ENCODE measurements at regions not wholly inside any gene's neighbourhood (a gene's known extent, or its start where the extent isn't known, plus 50 kb on each side); places are given as distances from the start of the nearest gene placed in this dataset.
"Not testable (repeated sequence)": the region's sequence is repeated elsewhere in the genome, so short reads cannot be mapped to it uniquely, and the experiment has no call there.

DNA sequence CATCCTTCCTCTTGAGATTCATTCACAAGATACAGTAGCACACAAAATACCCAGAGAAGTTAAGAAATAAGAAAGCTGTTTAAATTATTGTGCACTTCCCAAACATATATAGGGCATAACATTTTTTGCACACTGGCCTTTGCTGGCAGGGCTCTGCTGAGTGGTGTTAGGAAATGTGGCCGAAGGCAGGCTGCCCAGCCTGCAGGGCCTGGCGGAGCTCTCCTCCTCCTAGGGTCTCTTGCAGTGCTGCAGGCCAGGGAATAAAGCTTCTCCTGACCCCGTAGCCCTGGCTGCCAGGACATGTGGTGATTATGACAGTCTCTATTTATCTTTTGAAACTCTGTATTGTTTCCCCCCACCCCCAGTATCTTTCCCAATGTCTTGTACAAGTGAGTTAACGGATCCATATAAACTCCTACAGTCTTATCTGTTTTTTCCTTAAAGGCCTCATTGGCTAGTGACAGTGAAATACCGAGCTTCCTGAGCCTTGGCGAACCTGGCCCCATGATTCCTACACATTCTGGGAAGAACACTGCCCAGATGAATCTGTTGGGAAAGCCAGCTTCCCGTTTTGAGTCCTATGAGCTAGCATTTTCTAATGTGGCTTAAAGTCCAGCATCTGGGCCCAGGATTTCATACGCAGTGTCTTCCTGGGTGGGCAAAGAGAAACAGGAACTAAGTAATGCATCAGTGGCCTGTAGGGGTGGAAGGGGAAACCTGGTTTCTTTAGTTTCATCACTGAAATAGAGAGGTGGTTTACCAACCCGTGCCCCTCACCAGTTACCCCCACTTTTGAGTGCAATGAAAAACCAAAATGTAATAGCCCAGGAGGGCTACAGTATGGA lies 310.3 kb downstream of the BCL2L11 start:
- not testable (repeated sequence) for DNase-seq

DNA sequence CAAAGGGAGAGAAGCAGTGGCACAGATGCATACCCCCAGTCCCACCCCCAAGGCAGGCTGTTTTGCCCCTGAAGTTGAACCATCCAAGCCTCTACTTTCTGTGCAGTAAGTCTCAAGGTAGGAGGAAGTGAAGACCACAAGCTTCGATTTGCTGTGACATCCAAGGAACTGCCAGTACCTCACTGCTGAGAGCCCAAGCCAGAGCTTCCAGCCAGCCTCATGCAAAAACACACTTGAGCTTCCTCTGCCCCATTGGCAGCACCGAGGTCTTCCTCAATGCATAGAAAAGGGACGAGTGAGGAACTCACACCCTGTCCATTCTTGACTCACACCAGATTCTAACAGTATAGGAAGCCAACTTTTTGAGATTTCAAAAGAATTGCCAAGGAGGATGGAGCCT lies 311.7 kb downstream of the BCL2L11 start:
- not testable (repeated sequence) for DNase-seq

DNA sequence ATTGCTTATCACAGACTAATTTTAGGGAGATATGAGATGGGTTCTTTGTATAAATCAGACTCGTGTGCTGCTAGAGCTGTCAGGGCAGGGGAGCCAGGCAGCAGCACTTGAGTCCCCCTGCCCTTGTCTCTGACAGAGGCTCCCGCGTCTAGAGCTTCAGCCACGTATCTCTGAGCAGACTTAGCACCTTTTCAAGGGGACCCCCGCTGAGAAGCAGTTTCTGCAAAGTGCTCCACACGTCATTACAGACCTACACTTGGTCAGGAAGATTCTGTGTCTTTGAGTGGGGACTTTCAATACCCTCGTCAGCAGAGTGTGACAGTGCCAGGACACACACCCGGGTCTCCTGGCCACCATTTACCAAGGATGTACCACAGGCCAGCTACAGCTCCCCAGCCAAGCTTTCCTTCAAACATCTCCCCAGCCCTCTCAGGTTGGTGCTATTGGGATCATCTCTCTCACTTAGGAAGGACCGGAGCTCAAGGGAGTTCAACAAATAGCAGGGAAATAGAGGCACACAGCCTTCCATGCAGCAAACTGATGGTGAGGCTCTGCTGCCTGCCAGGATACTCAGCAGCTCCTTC lies 312.3 kb downstream of the BCL2L11 start:
- DNase-seq, result not testable (repeated sequence)

DNA sequence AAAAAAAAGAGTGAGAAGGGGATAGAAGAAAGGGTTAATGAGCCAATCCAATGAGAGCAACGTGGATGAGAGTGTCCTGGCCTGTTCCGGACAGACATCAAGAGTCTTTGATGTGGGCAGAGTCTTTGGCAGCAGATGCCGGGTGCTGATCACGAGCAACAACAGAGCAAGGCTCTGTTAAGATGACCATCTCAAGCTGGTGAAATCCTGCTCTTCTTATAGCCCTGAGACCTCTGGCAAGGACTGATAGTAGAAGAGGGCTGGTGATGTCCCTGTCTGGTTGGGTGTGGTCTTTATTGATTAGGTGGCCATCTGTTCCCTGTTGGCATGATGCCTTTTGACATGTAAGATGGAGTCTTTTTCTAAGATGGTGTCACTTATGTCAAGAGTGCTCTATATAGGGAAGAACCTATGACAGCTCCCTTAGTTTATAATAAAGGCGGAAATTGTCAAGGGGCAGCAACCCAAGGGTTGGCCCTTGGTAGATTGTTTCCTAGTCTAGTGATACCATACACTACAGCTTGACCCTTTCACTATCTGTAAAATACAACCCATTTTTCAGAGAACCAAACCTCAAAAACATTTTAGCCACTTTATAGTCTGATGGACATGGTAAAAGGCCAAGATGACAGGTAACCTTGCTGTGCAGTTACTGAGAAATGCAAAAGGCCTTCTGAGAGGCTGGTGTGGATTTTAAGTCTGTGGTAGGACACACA lies 313.3 kb downstream of the BCL2L11 start:
- not testable (repeated sequence) for DNase-seq

DNA sequence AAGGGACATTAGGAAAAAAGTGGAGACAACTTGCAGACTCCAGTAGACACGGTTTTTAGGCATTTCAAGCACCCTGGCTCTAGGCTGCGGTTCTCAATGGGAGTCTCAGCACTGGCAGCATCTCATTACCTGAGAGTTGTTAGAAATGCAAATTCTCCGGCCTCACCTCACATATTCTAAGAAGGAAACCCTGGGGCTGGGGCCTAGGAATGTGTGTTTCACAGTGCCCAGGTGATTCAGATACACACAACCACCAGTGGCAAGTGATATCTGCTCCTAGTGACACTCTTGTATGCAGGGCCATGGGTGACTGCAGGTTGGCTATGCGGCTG lies 313.9 kb downstream of the BCL2L11 start:
- not testable (repeated sequence) for DNase-seq

DNA sequence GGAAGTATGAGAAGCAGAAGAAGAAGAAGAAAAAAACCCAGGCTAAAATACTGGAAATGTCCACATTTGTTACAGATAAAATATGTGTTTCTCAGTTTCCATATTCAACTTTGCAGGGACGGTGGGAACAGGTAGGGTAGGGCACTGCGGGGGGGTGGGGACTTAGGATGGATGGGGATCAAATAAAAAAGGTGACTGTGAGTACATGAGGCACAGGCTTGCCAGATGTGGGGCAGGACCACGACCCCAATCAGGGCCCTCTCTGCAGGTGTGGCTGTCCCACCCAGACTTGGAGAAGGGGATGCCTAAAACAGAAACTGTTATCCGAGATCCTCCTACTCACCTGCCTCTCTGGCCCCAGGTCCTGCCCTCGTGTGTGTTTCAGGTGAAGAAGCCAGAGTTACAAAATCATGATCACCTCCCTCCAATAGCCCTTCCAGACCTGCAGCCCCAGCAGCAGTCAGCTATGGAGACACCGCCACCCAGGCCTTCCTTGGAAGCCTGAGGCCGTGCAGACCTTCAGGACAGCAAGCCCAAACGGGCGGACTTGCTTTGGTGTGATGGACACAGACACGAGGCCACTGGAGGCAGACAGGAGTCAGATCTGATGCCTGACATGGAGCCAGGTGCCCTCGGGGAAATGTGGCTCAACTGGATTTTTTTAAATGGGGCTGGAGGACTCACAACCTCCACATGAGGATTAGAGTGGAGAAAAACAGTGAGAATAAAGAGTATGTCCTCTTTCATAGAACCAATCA lies 315.0 kb downstream of the BCL2L11 start:
- not testable (repeated sequence) for DNase-seq

DNA sequence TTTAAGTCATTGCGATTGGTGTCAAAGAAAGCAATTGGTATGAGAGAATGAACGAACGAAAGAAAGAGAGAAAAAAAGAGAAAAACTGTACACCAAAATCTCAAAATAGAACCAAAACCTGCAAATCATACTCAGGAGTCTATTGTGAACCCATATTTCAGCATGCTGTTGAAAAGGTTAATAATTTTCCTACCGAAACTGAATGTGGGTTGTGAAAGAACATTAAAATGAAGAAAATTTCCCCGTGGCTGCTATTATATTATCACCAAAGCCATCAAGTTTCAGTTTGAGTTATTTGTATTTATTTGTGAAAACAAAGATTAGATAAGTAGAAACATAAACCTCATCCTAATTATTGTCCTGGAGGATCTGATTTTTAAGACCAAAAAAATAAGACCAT lies 315.7 kb downstream of the BCL2L11 start:
- DNase-seq, result not testable (repeated sequence)

DNA sequence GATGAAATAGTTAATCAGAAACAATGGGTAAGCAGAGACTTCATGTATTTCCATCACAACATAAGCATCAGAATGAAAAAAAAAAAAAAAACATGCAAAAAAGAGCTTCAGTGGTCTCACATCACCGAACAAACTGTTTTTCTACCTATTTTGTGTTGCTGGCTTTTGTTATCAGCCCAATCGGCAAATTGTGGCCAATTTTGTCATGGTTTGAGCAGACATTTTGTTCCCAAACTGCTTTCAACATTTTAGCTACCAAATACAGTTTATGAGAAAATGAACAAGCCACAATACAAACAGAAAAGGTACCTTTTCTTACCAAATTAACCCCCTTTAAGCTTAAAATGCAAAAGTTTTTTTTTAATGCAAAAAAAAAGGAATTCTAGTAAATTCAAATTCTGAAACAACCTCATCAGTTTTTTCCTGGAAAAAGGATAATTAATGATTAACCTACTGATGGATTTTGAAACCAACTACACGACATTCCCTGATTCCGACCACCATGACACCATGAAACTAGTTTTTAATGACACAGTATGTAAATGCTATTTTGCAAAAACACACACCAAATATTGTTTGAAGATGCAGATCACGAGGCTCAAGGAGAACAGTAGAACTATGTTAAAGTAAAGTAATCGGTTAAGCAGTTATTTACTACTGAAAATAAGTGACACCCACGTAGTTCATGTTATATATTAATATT lies 316.7 kb downstream of the BCL2L11 start:
- DNase-seq, result not testable (repeated sequence)

DNA sequence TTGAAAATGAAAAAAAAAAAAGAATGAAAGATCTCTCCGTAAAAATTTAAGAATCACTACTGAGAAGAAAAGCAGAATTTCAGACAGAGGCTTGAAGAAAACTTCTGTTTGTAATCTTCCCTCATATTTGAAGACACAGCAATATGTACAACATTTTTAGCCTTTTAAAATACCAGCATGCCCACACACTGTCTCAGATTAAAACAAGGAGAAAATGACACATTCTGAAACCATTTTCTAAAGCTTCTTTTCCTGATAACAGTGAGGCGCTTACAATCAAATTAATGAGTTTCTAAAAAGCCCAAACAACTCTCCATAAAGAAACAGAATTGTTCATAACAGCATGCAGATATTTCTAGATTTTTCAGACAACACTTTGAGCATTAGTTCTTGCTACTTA lies 317.4 kb downstream of the BCL2L11 start:
- not testable (repeated sequence) for DNase-seq

DNA sequence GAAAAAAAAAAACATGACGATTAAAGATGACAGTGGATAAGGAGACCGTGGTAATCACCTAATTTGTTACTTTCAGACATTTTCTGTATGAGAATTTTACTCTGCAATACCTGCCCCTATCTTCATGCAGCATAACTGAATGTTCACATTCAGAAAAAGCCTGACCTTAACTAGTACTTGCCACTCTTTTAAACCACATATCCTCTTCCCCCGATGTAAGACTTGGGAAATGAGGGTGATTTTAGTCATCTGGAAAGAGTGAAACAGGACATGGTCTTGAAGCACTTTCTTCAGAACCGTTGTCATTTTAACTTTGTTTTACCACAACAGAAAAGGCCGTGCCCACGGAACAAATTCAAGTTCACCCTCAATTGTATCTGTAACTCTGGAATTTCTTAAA lies 318.5 kb downstream of the BCL2L11 start:
- not testable (repeated sequence) for DNase-seq

DNA sequence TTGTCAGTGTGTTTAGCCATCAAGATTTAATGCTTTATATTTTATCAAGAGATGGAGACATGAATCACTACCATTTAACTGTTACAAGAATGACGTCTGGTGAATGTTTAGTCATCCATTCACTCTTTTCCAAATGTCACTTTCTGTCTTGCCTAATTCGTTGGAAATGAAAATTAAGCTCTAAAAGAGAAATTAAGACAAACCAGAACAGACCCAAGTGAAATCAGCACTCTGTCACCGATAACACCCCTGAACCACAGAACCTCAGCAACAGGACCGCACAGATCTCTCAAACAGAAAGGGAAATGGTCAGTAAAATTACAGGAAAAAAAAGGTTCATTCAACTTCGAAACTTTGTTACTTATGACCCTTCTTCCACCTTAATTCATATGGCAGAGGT lies 320.9 kb downstream of the BCL2L11 start:
- DNase-seq, result not testable (repeated sequence)

DNA sequence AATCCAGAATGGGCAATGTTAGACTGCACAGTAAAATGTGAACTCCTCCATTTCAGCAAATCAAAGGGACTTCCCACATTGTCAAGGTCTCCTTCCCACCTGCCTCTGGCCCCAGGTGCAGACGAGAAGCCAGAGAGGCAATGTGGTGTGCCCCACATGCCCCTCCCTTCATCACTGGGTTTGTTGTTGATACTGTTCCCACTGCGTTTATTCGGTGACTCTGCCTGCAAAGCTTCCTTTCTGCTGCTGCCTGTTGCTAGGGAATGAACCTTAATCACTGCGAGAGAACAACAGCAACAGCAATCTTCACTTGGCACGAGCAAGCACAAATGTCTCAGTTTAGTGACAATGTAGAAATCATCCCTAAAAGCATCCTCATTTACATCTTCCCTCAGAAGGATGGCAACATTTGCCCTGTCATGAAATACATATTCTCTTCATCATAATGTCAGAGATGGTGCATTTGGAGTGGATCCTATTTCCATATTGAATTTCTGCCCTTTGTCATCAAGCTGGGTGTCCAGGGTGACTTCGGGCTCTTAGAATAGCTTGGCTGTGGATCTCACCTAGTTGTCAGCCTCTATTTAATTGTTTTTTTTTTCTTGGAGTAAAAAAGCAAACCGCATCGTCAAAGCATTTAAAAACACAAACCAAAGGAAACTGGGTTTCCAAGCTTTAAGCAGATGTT lies 322.2 kb downstream of the BCL2L11 start:
- not testable (repeated sequence) for DNase-seq

DNA sequence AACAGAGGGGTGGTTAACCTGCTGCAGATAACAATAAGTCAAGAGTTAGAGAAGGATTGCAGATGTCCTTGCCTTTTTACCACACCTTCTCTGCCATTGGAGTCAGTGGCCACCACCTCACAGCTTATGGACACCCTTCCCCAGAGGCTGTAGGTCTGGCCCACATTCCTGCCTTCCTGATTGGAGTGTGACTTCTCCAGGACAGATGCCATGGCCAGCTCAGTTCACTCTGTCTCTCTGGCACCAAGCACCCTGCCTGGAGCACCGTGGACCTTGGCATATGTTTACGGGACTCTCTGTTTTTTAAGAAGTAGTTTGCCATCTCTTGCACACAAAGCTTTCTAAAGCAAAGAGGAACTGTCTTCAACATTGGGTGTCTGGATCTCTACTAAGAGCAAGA lies 323.8 kb downstream of the BCL2L11 start:
- DNase-seq, result not testable (repeated sequence)

DNA sequence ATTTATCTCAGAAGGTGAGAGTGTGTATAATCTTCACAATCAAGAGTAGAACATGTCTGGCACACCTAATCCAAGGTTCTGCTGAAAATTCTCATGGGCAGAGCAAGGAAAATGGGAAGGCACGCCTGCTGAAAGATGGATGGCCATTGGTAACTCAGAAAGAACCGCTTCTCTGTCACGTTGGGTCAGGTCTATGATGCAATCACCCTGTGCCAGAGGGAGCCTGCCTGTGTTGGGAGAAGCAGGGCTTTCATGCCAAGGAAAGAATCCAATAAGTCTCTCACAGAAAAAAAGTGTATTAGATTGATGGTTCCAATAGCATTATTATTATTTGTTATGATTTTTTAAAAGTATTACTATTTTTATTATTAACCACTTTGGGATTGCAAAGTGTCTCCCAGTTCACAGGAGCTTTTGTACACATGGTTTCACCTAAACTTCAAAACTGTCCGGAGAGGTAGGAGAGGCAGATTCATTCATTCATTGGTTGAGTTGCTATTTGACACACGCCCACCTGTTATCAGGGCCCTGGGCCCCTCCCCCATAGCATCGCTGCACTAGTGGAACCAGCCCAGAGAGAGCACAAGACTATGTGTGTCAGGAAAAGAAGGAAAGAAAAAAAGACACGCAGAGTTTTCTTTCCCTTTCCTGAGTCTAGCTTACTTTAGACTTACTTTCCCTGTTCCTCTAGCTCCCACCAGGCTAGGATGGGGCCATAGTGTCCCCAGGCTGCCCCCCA lies 324.6 kb downstream of the BCL2L11 start:
- not testable (repeated sequence) for DNase-seq

DNA sequence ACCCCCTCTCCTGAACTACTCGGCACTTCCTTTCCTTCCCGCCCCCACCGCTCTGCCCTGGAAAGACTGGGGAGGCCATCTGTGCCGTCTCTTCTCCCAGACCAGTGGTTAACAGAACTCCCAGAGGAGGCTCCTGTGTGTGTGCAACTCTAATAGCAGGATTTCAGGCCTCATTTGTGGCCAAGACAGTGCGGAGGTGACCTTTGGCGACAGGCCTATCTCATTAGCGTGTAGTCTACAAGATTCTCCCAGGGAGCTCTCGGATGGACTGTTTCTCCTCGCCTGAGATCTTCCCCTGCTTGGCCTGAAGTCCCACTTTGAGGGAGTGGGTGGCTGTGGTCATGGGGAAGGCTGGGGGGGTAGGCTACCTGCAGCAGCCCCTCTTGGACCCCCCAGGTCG lies 325.2 kb downstream of the BCL2L11 start:
- not testable (repeated sequence) for DNase-seq

DNA sequence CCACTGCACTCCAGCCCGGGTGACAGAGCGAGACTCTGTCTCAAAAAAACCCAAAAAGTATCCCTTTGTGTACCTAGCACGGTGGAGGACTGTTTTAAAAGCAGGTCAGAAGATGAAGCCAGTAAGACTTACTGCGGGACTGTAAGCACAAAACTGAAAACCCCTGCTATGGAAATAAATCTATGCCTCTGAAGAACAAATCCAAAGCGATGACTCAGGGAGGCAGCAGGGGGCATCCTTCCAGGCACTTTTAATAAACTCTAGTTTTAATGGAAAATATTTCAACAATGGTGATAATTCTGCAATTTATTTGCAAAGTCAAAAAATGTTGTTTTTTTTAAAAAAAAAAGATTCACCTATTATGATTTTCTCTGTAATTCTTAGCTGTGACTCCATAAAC lies 326.8 kb downstream of the BCL2L11 start:
- not testable (repeated sequence) for DNase-seq

DNA sequence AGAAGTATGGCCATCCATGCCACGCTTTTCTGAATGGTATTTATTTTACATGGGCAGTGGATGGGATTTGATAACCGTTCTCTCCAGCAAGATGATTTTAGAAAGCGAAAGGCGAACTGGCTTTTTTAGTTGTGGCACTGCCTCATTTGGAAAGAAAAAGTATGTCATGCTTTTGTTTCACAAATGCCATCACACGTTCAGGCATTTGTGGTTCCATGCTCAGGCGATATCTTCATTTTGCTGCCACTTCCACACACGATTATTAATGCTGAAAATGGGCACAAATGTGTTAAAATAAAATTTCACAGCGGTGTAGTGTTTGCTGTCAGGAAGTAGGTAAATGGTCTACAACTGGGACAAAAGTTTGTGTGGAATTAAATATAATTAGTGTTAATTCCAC lies 328.1 kb downstream of the BCL2L11 start:
- DNase-seq, result not testable (repeated sequence)

DNA sequence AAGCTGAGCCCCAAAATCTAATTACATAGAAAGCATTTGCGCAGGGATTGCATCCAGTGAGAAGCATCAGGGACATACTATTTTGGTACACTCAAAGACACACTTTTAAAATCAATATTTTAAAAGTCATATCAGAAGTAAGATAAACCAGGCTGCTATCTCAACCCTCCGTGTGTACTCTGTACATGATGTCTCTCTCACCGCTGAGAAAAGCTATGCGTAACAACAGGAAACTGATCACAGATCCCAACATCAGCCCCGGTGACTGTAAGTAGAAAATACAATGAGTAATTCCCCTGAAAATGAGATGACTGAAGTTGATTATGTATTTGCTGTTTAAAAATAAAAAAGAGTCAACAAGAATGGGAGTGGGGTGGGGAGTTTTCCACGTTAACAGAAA lies 329.8 kb downstream of the BCL2L11 start:
- not testable (repeated sequence) for DNase-seq

DNA sequence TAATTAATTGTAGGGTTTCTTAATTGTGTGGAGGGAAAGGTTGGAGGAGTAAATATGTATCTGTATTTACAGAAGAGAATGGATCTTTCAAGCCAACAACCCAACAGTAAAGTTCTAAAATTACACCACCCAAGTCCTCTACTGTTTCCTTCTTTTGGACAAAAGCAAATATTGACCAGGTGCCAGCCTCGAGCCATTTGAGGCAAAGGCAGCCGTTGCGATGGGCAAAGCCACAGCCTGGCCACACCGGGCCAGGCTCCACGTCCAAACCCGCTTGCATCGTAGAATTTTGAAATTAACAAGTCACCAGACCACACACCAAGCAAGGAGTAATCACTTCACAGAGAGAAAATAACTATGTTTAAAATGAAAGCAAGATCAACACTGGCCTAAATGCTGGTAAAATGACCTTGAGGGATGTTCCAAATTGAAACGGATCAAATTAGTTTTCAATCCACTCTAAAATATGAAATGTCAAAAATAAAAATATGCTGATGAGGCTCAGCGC lies 331.0 kb downstream of the BCL2L11 start:
- not testable (repeated sequence) for DNase-seq

DNA sequence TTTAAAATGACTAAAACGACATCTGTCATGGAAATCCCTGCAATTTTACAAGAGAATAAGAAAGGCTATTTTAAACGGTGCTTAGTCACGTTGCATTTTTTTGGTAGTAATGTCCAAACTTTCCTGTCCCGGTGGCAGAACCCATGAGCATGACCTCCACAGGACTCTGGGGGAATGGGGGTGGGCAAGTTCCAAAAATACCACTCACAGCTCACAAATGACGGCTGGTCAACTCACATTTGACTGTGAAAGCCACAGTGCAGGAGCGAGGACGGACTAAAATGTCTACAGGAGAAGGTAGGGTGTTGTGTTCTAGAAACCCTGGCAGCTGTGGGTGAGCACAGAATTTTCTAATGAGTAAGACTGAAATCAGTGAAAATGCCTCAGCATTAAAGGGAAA lies 331.5 kb downstream of the BCL2L11 start:
- DNase-seq, result not testable (repeated sequence)

DNA sequence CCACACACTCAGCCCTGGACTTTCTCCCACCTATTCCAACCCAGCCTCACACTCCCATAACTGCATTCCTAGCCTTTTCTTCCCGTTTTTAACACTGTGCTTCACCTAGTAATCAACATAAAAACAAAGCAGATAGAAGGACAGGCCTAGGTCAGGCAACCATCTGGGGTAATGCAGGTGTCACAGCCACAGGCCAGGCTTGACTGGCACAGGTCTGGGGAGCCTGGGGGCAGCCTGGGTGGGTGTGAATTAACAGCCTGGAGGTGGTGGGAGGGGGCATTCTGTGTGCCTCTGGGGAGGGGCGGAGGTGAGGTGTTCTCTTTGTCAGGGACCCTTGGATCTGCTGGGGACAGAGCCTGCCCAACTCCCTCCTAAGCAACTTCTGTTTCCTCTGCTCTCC lies 332.6 kb downstream of the BCL2L11 start:
- not testable (repeated sequence) for DNase-seq
